ENCODE measurements at regions not wholly inside any gene's neighbourhood (a gene's known extent, or its start where the extent isn't known, plus 50 kb on each side); places are given as distances from the start of the nearest gene placed in this dataset.

GRCh38 chr17:65477600-65477999 is 83.8 kb downstream of the AXIN2 start:
- Mint-ChIP-seq H3K27ac (no peak overlapping the region), H3K4me1 (ENCODE audit: low read depth) (peaks cover 3% of the 10 kb centered on the region), H3K4me3 (no peak overlapping the region), H3K27me3 (ENCODE audit: low read depth) (no peaks in the 10 kb centered on the region), H3K9me3 (ENCODE audit: insufficient read depth) (no peaks in the 10 kb centered on the region), H3K36me3 (ENCODE audit: low read depth) (no peaks in the 10 kb centered on the region)
- ATAC-seq: no peak
- ChIA-PET CTCF (no interaction called here), POLR2A (no interaction called here)
- no peak for DNase-seq

DNA sequence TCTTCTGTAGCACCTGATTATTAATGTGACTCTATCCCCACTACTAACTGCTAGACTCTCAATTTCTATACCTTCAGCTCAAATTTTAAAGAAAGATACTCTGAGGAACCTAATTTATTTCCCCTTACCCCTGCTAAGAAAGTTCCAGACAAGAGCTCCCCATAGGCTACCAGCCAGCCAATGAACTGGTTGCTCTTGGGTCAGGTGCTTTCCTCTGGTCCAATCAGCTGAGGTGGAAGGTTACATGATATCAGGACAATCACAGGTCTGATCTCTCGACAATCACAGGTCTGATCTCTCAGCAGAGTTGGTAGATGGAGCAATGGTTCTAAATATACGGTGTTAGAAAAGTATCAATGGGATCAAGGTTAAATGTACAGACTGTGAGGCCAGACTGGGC is 86.8 kb downstream of the AXIN2 start:
- H3K27ac Mint-ChIP-seq: no peak overlapping the region
- no peak overlapping the region for H3K4me3 Mint-ChIP-seq
- no peak for ATAC-seq
- no peaks in the 10 kb centered on the region for H3K9me3 Mint-ChIP-seq (ENCODE audit: insufficient read depth)
- ChIA-PET POLR2A (no interaction called here), CTCF (no interaction called here)
- no peaks in the 10 kb centered on the region for H3K36me3 Mint-ChIP-seq (ENCODE audit: low read depth)
- DNase-seq: no peak
- H3K27me3 Mint-ChIP-seq (ENCODE audit: low read depth): no peaks in the 10 kb centered on the region
- no peaks in the 10 kb centered on the region for H3K4me1 Mint-ChIP-seq (ENCODE audit: low read depth)

- no peaks in the 10 kb centered on the region for H3K27me3 Mint-ChIP-seq (ENCODE audit: low read depth)
- H3K27ac Mint-ChIP-seq: no peak overlapping the region
- ATAC-seq (no peak), DNase-seq (no peak)
- ChIA-PET POLR2A (no interaction called here), CTCF (no interaction called here)
- no peaks in the 10 kb centered on the region for H3K36me3 Mint-ChIP-seq (ENCODE audit: low read depth)
- H3K4me3 Mint-ChIP-seq: no peak overlapping the region
- no peaks in the 10 kb centered on the region for H3K4me1 Mint-ChIP-seq (ENCODE audit: low read depth)
- no peaks in the 10 kb centered on the region for H3K9me3 Mint-ChIP-seq (ENCODE audit: insufficient read depth)
Measured at GRCh38 chr17:65473985-65474384, 87.5 kb downstream of the AXIN2 start.

- no peaks in the 10 kb centered on the region for H3K9me3 Mint-ChIP-seq (ENCODE audit: insufficient read depth)
- no peaks in the 10 kb centered on the region for H3K36me3 Mint-ChIP-seq (ENCODE audit: low read depth)
- CTCF ChIA-PET: no interaction called here
- POLR2A ChIA-PET: no interaction called here
- DNase-seq: no peak
- H3K4me3 Mint-ChIP-seq: no peak overlapping the region
- H3K27me3 Mint-ChIP-seq (ENCODE audit: low read depth): no peaks in the 10 kb centered on the region
- H3K4me1 Mint-ChIP-seq (ENCODE audit: low read depth): no peaks in the 10 kb centered on the region
- ATAC-seq: no peak
- H3K27ac Mint-ChIP-seq: no peak overlapping the region
Measured at GRCh38 chr17:65473363-65473762, 88.1 kb downstream of the AXIN2 start.

GRCh38 chr17:65472666-65473309 is 88.7 kb downstream of the AXIN2 start:
- no peaks in the 10 kb centered on the region for H3K36me3 Mint-ChIP-seq (ENCODE audit: low read depth)
- ATAC-seq (no peak), DNase-seq (no peak)
- no peak overlapping the region for H3K4me3 Mint-ChIP-seq
- no peaks in the 10 kb centered on the region for H3K4me1 Mint-ChIP-seq (ENCODE audit: low read depth)
- POLR2A ChIA-PET: no interaction called here
- CTCF ChIA-PET: no interaction called here
- no peaks in the 10 kb centered on the region for H3K9me3 Mint-ChIP-seq (ENCODE audit: insufficient read depth)
- H3K27me3 Mint-ChIP-seq (ENCODE audit: low read depth): no peaks in the 10 kb centered on the region
- no peak overlapping the region for H3K27ac Mint-ChIP-seq

GRCh38 chr17:65470783-65471182 is 90.7 kb downstream of the AXIN2 start:
- H3K4me3 Mint-ChIP-seq: no peak overlapping the region
- H3K27ac Mint-ChIP-seq: no peak overlapping the region
- CTCF ChIA-PET: no interaction called here
- DNase-seq: no peak
- H3K4me1 Mint-ChIP-seq (ENCODE audit: low read depth): no peaks in the 10 kb centered on the region
- ATAC-seq: no peak
- H3K27me3 Mint-ChIP-seq (ENCODE audit: low read depth): no peaks in the 10 kb centered on the region
- POLR2A ChIA-PET: no interaction called here
- H3K36me3 Mint-ChIP-seq (ENCODE audit: low read depth): no peaks in the 10 kb centered on the region
- no peaks in the 10 kb centered on the region for H3K9me3 Mint-ChIP-seq (ENCODE audit: insufficient read depth)

DNA sequence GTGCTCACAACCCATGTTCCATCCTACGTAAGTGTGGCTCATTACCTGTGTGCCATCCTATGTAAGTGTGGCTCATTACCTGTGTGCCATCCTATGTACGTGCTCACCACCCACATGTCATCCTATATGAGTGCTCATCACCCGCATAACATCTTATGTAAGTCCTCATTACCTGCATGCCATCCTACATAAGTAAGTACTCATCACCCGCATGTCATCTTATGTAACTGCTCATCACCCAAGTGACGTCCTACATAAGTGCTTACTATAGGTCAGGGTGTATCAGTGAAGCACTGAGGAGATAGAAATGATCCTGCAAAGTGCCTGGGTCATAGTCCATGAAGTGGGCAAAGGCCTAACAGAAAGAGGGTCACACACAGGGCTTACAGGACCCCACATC is 93.1 kb downstream of the AXIN2 start:
- Mint-ChIP-seq H3K4me1 (ENCODE audit: low read depth) (no peaks in the 10 kb centered on the region), H3K4me3 (no peak overlapping the region), H3K9me3 (ENCODE audit: insufficient read depth) (no peaks in the 10 kb centered on the region), H3K27me3 (ENCODE audit: low read depth) (no peaks in the 10 kb centered on the region), H3K36me3 (ENCODE audit: low read depth) (no peaks in the 10 kb centered on the region), H3K27ac (no peak overlapping the region)
- no peak for DNase-seq
- ATAC-seq: no peak
- CTCF ChIA-PET: no interaction called here
- POLR2A ChIA-PET: no interaction called here

- Mint-ChIP-seq H3K36me3 (ENCODE audit: low read depth) (no peaks in the 10 kb centered on the region), H3K27me3 (ENCODE audit: low read depth) (no peaks in the 10 kb centered on the region), H3K4me3 (no peak overlapping the region), H3K4me1 (ENCODE audit: low read depth) (no peaks in the 10 kb centered on the region), H3K9me3 (ENCODE audit: insufficient read depth) (no peaks in the 10 kb centered on the region), H3K27ac (no peak overlapping the region)
- ChIA-PET POLR2A (no interaction called here), CTCF (no interaction called here)
- ATAC-seq: no peak
- no peak for DNase-seq
Measured at GRCh38 chr17:65467156-65467555, 94.3 kb downstream of the AXIN2 start.

- ATAC-seq: no peak
- no peak for DNase-seq
- ChIA-PET CTCF (no interaction called here), POLR2A (no interaction called here)
- H3K27me3 Mint-ChIP-seq (ENCODE audit: low read depth): no peaks in the 10 kb centered on the region
- no peak overlapping the region for H3K27ac Mint-ChIP-seq
- no peaks in the 10 kb centered on the region for H3K4me1 Mint-ChIP-seq (ENCODE audit: low read depth)
- no peak overlapping the region for H3K4me3 Mint-ChIP-seq
- no peaks in the 10 kb centered on the region for H3K9me3 Mint-ChIP-seq (ENCODE audit: insufficient read depth)
- no peaks in the 10 kb centered on the region for H3K36me3 Mint-ChIP-seq (ENCODE audit: low read depth)
Measured at GRCh38 chr17:65466547-65466946, 94.9 kb downstream of the AXIN2 start.

GRCh38 chr17:65463242-65463641 is 98.2 kb downstream of the AXIN2 start:
- H3K4me1 Mint-ChIP-seq (ENCODE audit: low read depth): no peaks in the 10 kb centered on the region
- DNase-seq (no peak), ATAC-seq (no peak)
- H3K36me3 Mint-ChIP-seq (ENCODE audit: low read depth): no peaks in the 10 kb centered on the region
- no peak overlapping the region for H3K27ac Mint-ChIP-seq
- H3K9me3 Mint-ChIP-seq (ENCODE audit: insufficient read depth): no peaks in the 10 kb centered on the region
- CTCF ChIA-PET: no interaction called here
- no peak overlapping the region for H3K4me3 Mint-ChIP-seq
- H3K27me3 Mint-ChIP-seq (ENCODE audit: low read depth): peaks cover 7% of the 10 kb centered on the region
- POLR2A ChIA-PET: no interaction called here

- H3K36me3 Mint-ChIP-seq (ENCODE audit: low read depth): no peaks in the 10 kb centered on the region
- POLR2A ChIA-PET: no interaction called here
- H3K9me3 Mint-ChIP-seq (ENCODE audit: insufficient read depth): no peaks in the 10 kb centered on the region
- CTCF ChIA-PET: no interaction called here
- no peak overlapping the region for H3K4me3 Mint-ChIP-seq
- peaks cover 7% of the 10 kb centered on the region for H3K27me3 Mint-ChIP-seq (ENCODE audit: low read depth)
- no peaks in the 10 kb centered on the region for H3K4me1 Mint-ChIP-seq (ENCODE audit: low read depth)
- ATAC-seq: no peak
- DNase-seq: no peak
- no peak overlapping the region for H3K27ac Mint-ChIP-seq
Measured at GRCh38 chr17:65459677-65460347, 101.6 kb downstream of the AXIN2 start.

GRCh38 chr17:65457635-65458257 is 103.7 kb downstream of the AXIN2 start:
- POLR2A ChIA-PET: no interaction called here
- Mint-ChIP-seq H3K27me3 (ENCODE audit: low read depth) (peaks cover 7% of the 10 kb centered on the region), H3K36me3 (ENCODE audit: low read depth) (no peaks in the 10 kb centered on the region), H3K4me1 (ENCODE audit: low read depth) (no peaks in the 10 kb centered on the region), H3K4me3 (no peak overlapping the region), H3K9me3 (ENCODE audit: insufficient read depth) (no peaks in the 10 kb centered on the region), H3K27ac (no peak overlapping the region)
- ATAC-seq: no peak
- CTCF ChIA-PET: no interaction called here
- no peak for DNase-seq

DNA sequence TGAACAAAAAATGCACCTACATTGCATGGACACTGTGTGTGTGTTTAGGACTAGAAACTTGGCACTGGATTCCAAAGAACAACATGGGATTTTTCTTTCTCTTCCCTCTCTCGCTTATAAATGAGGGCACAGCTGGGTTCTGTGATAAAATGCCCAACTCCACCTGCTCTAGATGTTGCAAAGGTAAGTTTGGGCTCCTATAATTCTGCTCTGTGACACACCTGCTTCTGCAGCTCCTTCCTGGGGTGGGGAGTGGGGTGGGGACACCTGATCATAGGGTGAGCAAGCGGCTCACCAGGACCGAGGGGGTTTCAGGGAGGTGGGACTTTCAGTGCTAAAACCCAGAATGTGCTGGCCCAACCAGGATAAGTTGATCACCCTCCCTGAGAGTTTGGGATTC is 104.3 kb downstream of the AXIN2 start:
- H3K9me3 Mint-ChIP-seq (ENCODE audit: insufficient read depth): no peaks in the 10 kb centered on the region
- H3K36me3 Mint-ChIP-seq (ENCODE audit: low read depth): no peaks in the 10 kb centered on the region
- H3K27ac Mint-ChIP-seq: no peak overlapping the region
- no peak for ATAC-seq
- ChIA-PET POLR2A (no interaction called here), CTCF (no interaction called here)
- peaks cover 7% of the 10 kb centered on the region for H3K27me3 Mint-ChIP-seq (ENCODE audit: low read depth)
- H3K4me1 Mint-ChIP-seq (ENCODE audit: low read depth): no peaks in the 10 kb centered on the region
- DNase-seq: no peak
- no peak overlapping the region for H3K4me3 Mint-ChIP-seq
